Mesenchymal stem cell (in vitro differentiated cells and primary cell): ENCODE measurements at regions not wholly inside any gene's neighbourhood (a gene's known extent, or its start where the extent isn't known, plus 50 kb on each side); places are given as distances from the start of the nearest gene placed in this dataset.
"Not testable (repeated sequence)": the region's sequence is repeated elsewhere in the genome, so short reads cannot be mapped to it uniquely, and the experiment has no call there.

ENCODE experiments used
- DNase-seq: peaks from one replicate; pipeline ENCODE4 v3.0.0-alpha.2; 2013
- H2AFZ ChIP-seq: one replicate; pipeline ENCODE4 v1.6.1; 2013; ENCODE audit warnings: low read depth, mild to moderate bottlenecking, control low read depth, inconsistent platforms, low read length, moderate library complexity
- H2AK5ac ChIP-seq: 2 replicates; pipeline ENCODE4 v1.6.1; 2013; ENCODE audit warnings: low read length, moderate library complexity, mild to moderate bottlenecking, inconsistent platforms; ENCODE audit not compliant: severe bottlenecking
- H2BK120ac ChIP-seq: one replicate; pipeline ENCODE4 v1.6.1; 2013; ENCODE audit warnings: low read depth, mild to moderate bottlenecking, inconsistent platforms, low read length, moderate library complexity
- H2BK12ac ChIP-seq, 2 experiments: one replicate each; pipeline ENCODE4 v1.6.1; 2013; ENCODE audit warnings: inconsistent platforms in 2 of 2, low read length in 2 of 2, mild to moderate bottlenecking in 2 of 2, moderate library complexity in 2 of 2, control low read depth in 1 of 2
- H2BK15ac ChIP-seq: one replicate; pipeline ENCODE4 v1.6.1; 2013; ENCODE audit warnings: mild to moderate bottlenecking, low read depth, inconsistent platforms; ENCODE audit not compliant: poor library complexity, severe bottlenecking
- H2BK5ac ChIP-seq: 2 replicates; pipeline ENCODE4 v1.6.1; 2013; ENCODE audit warnings: low read depth, mild to moderate bottlenecking, low read length, control low read depth, inconsistent platforms; ENCODE audit not compliant: poor library complexity, severe bottlenecking
- H3K14ac ChIP-seq, 2 experiments: one replicate each; pipeline ENCODE4 v1.6.1; 2013; ENCODE audit warnings: inconsistent platforms in 2 of 2, low read length in 2 of 2, control low read depth in 1 of 2, mild to moderate bottlenecking in 1 of 2, moderate library complexity in 1 of 2
- H3K18ac ChIP-seq, 2 experiments: one replicate each; pipeline ENCODE4 v1.6.1; 2013; ENCODE audit warnings: inconsistent platforms in 2 of 2, low read length in 2 of 2, control low read depth in 1 of 2, low read depth in 1 of 2, mild to moderate bottlenecking in 1 of 2
- H3K23ac ChIP-seq, 2 experiments: one replicate each; pipeline ENCODE4 v1.6.1; 2013; ENCODE audit warnings: inconsistent platforms in 2 of 2, low read length in 2 of 2, mild to moderate bottlenecking in 2 of 2, moderate library complexity in 2 of 2, control low read depth in 1 of 2
- H3K27ac ChIP-seq: 2 replicates; pipeline ENCODE4 v1.5.1; 2013; ENCODE audit warnings: mild to moderate bottlenecking, moderate library complexity, low read length, control low read depth, inconsistent platforms; ENCODE audit not compliant: poor library complexity, severe bottlenecking
- H3K27me3 ChIP-seq, 2 experiments: 2 replicates each; pipeline versions ENCODE4 v1.6.1 to v1.7.0; 2013; ENCODE audit warnings: low read length in 2 of 2, mild to moderate bottlenecking in 2 of 2, moderate library complexity in 2 of 2, control low read depth in 1 of 2, inconsistent platforms in 1 of 2; ENCODE audit not compliant: control insufficient read depth in 1 of 2, insufficient read depth in 1 of 2
- H3K36me3 ChIP-seq, 2 experiments: 2 replicates each; pipeline versions ENCODE4 v1.6.1 to v1.7.0; 2013; ENCODE audit warnings: low read length in 2 of 2, control low read depth in 1 of 2, inconsistent platforms in 1 of 2, low read depth in 1 of 2, mild to moderate bottlenecking in 1 of 2; ENCODE audit not compliant: insufficient read depth in 2 of 2, control insufficient read depth in 1 of 2
- H3K4ac ChIP-seq, 2 experiments: one replicate each; pipeline ENCODE4 v1.6.1; 2013; ENCODE audit warnings: inconsistent platforms in 2 of 2, low read length in 2 of 2, mild to moderate bottlenecking in 2 of 2, moderate library complexity in 2 of 2, control low read depth in 1 of 2, low read depth in 1 of 2
- H3K4me1 ChIP-seq: 2 replicates; pipeline ENCODE4 v1.6.1; 2013; ENCODE audit warnings: low read depth, low read length, control low read depth; ENCODE audit not compliant: control insufficient read depth, insufficient read depth
- H3K4me2 ChIP-seq: 2 replicates; pipeline ENCODE4 v1.6.1; 2013; ENCODE audit warnings: low read length, mild to moderate bottlenecking, inconsistent platforms; ENCODE audit not compliant: poor library complexity, severe bottlenecking
- H3K4me3 ChIP-seq, 2 experiments: 2 replicates each; pipeline versions ENCODE4 v1.5.1 to v1.7.0; 2013; ENCODE audit warnings: low read length in 2 of 2, mild to moderate bottlenecking in 2 of 2, control low read depth in 1 of 2, low read depth in 1 of 2; ENCODE audit not compliant: insufficient read depth in 1 of 2
- H3K79me1 ChIP-seq: replicated peaks from 2 replicates; pipeline ENCODE4 v1.6.1; 2013; ENCODE audit warnings: mild to moderate bottlenecking, control low read depth, low read length, inconsistent platforms; ENCODE audit not compliant: poor library complexity, severe bottlenecking
- H3K9ac ChIP-seq: 2 replicates; pipeline ENCODE4 v1.7.0; 2013; ENCODE audit warnings: mild to moderate bottlenecking, low read length, moderate library complexity
- H3K9me3 ChIP-seq: 2 replicates; pipeline ENCODE4 v1.7.0; 2013; ENCODE audit warnings: mild to moderate bottlenecking, low read length; ENCODE audit not compliant: control insufficient read depth
- H4K8ac ChIP-seq: one replicate; pipeline ENCODE4 v1.6.1; 2013; ENCODE audit warnings: inconsistent platforms, mild to moderate bottlenecking, low read length, moderate library complexity
- H4K91ac ChIP-seq: one replicate; pipeline ENCODE4 v1.6.1; 2013; ENCODE audit warnings: mild to moderate bottlenecking, low read length, inconsistent platforms
- WGBS: methylation state at CpG from one replicate; pipeline ENCODE4 v1.1.7; 2013; ENCODE audit warnings: mixed read lengths; 5-methylcytosine and 5-hydroxymethylcytosine counted together

DNA sequence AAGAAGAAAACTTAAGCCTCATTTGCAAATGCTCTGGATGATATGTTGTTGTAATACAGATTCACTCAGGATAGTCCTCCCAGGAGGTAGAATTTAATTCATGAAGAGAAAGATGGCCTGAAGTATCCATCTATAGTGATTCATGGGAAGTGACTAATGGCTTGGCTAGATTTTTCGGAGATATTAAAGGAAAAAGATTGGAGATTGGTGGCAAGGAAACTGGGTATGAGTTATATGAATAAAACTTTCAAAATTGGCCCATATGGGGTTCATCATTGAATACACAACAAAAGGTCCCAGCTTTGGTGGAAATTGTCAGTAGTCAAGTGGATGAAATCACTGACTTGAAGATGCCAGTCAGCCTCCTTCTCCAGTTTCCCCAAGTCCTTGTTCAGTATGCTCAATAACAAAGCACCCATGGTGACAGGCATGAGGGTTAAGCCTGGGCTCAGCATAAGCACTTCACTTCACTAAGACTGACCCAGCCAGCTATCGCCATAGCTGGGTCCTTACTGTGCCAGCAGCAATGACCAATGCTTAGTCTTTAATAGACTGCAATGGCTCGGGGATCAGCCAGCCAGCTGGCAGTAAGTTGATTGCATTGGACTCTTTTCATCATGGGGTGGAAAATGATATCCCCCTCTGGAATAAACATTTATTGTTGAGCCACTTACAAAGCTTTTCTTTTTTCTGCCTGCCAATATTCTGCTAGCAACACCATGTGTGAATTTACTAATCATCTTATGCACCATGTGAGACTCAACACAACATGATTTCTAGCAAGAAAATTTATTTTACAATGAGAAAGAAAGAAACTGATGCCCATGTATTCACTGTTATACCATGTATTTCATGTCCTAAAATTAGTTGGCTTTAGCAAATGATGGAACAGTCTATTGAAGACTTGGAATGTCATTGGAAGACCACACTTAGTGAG, 176.6 kb upstream of the TACR1 start:
- H3K18ac ChIP-seq: peak overlapping the region in 1 of 2 experiments; percentile 11
- DNase-seq: no peak
- H4K8ac ChIP-seq: no peak overlapping the region
- H3K9ac ChIP-seq: peak overlapping the region; percentile 12
- 77% methylated on average over 3 of the region's 3 CpGs for WGBS
- no peak overlapping the region for H2AFZ ChIP-seq
- H2AK5ac ChIP-seq: no peak overlapping the region
- no peak overlapping the region for H2BK15ac ChIP-seq
- no peak overlapping the region for H2BK5ac ChIP-seq
- H3K27me3 ChIP-seq: no peaks in the 10 kb centered on the region
- H3K4me3 ChIP-seq: peak overlapping the region in 1 of 2 experiments; percentile 41
- H3K9me3 ChIP-seq: no peaks in the 10 kb centered on the region
- no peaks in the 10 kb centered on the region for H3K36me3 ChIP-seq
- no peaks in the 10 kb centered on the region for H3K4me1 ChIP-seq
- H2BK120ac ChIP-seq: no peak overlapping the region
- no peak overlapping the region for H4K91ac ChIP-seq
- no peak overlapping the region for H3K23ac ChIP-seq
- no peak overlapping the region for H2BK12ac ChIP-seq
- no peak overlapping the region for H3K4ac ChIP-seq
- H3K27ac ChIP-seq: no peak overlapping the region
- H3K79me1 ChIP-seq: no peaks in the 10 kb centered on the region
- H3K4me2 ChIP-seq: no peak overlapping the region
- H3K14ac ChIP-seq: no peak overlapping the region

DNA sequence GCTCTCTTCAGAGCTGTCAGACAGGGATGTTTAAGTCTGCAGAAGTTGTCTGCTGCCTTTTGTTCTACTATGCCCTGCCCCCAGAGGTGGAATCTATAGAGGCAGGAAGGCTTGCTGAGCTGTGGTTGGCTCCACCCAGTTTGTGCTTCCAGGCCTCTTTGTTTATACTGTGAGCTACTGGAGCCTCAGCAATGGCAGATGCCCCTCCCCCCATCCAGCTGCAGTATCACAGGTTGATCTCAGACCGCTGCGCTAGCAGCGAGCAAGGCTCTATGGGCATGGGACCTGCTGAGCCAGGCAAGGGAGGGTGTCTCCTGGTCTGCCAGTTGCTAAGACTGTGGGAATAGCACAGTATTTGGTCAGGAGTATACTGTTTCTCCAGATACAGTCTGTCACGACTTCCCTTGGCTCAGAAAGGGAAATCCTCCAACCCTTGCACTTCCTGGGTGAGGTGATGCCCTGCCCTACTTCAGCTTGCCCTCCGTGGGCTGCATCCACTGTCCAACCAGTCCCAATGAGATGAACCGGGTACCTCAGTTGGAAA, 175.2 kb upstream of the TACR1 start:
- H3K4ac ChIP-seq, H2AK5ac ChIP-seq, H3K36me3 ChIP-seq, H3K4me3 ChIP-seq, H3K23ac ChIP-seq, H2BK5ac ChIP-seq, H3K27ac ChIP-seq, H3K27me3 ChIP-seq, H3K79me1 ChIP-seq, H2BK15ac ChIP-seq, H2BK120ac ChIP-seq, H3K4me1 ChIP-seq, H3K4me2 ChIP-seq, H3K9ac ChIP-seq, H3K9me3 ChIP-seq: not testable (repeated sequence)
- Histone ChIP-seq H4K91ac (peak overlapping the region; percentile 75), H4K8ac (peak overlapping the region; percentile 72), H2AFZ (peak overlapping the region; percentile 31), H3K18ac (peak overlapping the region; percentile 54 to 62), H2BK12ac (peak overlapping the region; percentile 39 to 80), H3K14ac (peak overlapping the region in 1 of 2 experiments; percentile 55)
- WGBS: 79% methylated on average over 6 of the region's 6 CpGs
- peak; percentile 59 for DNase-seq

DNA sequence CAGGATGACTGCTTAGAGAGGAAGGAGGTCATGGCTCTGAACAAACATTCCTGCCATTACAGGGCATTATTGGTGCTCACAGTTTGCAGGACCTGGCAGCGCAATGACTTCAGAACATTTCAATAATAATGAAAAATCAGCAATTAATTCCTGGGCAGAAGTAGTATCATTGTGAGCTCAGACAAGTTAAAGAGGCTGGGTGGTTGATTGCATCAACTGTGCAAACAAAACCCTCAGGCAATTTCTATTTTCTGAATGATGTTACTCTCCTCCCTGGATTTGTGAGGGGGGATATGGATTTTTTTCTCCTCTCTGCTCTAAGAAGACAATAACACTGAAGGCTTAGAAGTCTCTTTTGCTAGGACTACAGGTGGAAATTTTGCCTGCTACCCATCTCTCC, 168.1 kb upstream of the TACR1 start:
- no CpG with 5 or more reads among the region's 1 CpG for WGBS

DNA sequence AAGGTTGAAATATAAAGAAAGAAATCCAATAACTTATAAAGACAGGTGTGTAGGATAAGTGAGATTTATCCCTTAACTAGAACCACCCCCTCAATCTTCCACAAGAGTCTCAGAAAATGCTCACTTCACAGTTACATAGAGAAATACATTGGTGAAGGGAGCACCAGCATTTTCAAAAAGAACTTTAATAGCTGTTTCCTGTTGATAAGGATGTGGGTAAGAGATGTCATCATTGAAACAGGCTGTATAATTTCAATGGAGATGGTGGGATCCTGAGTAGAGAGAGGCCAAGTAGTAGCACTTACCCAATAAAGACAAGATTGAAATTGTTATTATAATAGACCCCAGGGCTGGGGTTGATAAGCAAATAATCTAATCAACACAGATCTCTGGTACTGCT, 162.2 kb upstream of the TACR1 start:
- no peaks in the 10 kb centered on the region for H3K9me3 ChIP-seq
- H2AK5ac ChIP-seq: no peak overlapping the region
- H2BK12ac ChIP-seq: no peak overlapping the region

More for the DNA sequence above, 168.1 kb upstream of the TACR1 start:
- no peak for DNase-seq
- Histone ChIP-seq H2AFZ (no peak overlapping the region), H2BK15ac (no peak overlapping the region), H4K91ac (no peak overlapping the region), H3K4me2 (no peak overlapping the region), H3K23ac (no peak overlapping the region), H2AK5ac (no peak overlapping the region), H3K27me3 (no peaks in the 10 kb centered on the region), H2BK5ac (no peak overlapping the region), H2BK120ac (no peak overlapping the region), H3K14ac (no peak overlapping the region), H3K4me1 (no peaks in the 10 kb centered on the region), H3K9me3 (peaks cover 10% of the 10 kb centered on the region), H2BK12ac (no peak overlapping the region), H3K36me3 (no peaks in the 10 kb centered on the region), H3K4ac (no peak overlapping the region), H3K18ac (no peak overlapping the region), H3K79me1 (no peaks in the 10 kb centered on the region), H3K9ac (no peak overlapping the region), H3K27ac (no peak overlapping the region), H4K8ac (no peak overlapping the region), H3K4me3 (no peak overlapping the region)

More for the DNA sequence above, 162.2 kb upstream of the TACR1 start:
- Histone ChIP-seq H3K18ac (no peak overlapping the region), H3K27me3 (no peaks in the 10 kb centered on the region), H3K27ac (no peak overlapping the region), H4K91ac (no peak overlapping the region), H2BK120ac (no peak overlapping the region), H2BK15ac (no peak overlapping the region), H2BK5ac (no peak overlapping the region), H3K4me2 (no peak overlapping the region), H4K8ac (no peak overlapping the region), H3K79me1 (no peaks in the 10 kb centered on the region), H3K9ac (no peak overlapping the region), H3K23ac (no peak overlapping the region), H2AFZ (no peak overlapping the region), H3K14ac (no peak overlapping the region), H3K36me3 (no peaks in the 10 kb centered on the region), H3K4me3 (no peak overlapping the region), H3K4me1 (no peaks in the 10 kb centered on the region), H3K4ac (no peak overlapping the region)
- no peak for DNase-seq
